ENCODE measurements at regions not wholly inside any gene's neighbourhood (a gene's known extent, or its start where the extent isn't known, plus 50 kb on each side); places are given as distances from the start of the nearest gene placed in this dataset.
"Not testable (repeated sequence)": the region's sequence is repeated elsewhere in the genome, so short reads cannot be mapped to it uniquely, and the experiment has no call there.

- TF ChIP-seq CTCF (IDR thresholded peaks at IDR 0.05; ENCODE audit: low read length, missing control alignments) = no peak
- no peak for DNase-seq (ENCODE audit: low read depth)
- H3K4me3 ChIP-seq (replicated peaks; ENCODE audit: low read depth, low read length) = no peak overlapping the region
Measured at GRCh38 chr14:30389877-30390385, 169.0 kb upstream of the G2E3 start.

GRCh38 chr14:30395065-30395464, 163.9 kb upstream of the G2E3 start:
- TF ChIP-seq CTCF (IDR thresholded peaks at IDR 0.05; ENCODE audit: low read length, missing control alignments) = no peak
- no peak overlapping the region for H3K4me3 ChIP-seq (replicated peaks; ENCODE audit: low read depth, low read length)
- DNase-seq (ENCODE audit: low read depth) = no peak

DNA sequence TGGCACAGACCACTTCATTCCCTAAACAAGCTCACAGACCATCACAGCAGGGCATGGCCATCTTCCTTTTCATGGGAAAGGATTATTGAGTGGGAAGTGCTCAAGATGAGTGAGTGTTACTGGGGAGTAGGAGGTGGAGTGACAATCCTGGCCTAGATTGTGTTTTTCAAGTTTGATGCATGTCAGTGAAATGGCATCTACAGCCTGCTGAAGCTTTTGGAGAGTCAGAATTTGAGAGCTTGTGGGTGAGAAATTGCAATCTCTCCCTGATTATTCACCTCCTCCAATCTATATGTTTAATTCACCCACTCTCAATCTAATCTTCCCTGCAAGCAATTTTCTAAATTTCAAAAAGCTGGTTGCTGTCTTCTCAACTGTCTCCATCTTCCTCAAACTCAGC, 156.1 kb upstream of the G2E3 start:
- DNase-seq (ENCODE audit: low read depth) = no peak
- TF ChIP-seq CTCF (IDR thresholded peaks at IDR 0.05; ENCODE audit: low read length, missing control alignments) = no peak
- no peak overlapping the region for H3K4me3 ChIP-seq (replicated peaks; ENCODE audit: low read depth, low read length)

DNA sequence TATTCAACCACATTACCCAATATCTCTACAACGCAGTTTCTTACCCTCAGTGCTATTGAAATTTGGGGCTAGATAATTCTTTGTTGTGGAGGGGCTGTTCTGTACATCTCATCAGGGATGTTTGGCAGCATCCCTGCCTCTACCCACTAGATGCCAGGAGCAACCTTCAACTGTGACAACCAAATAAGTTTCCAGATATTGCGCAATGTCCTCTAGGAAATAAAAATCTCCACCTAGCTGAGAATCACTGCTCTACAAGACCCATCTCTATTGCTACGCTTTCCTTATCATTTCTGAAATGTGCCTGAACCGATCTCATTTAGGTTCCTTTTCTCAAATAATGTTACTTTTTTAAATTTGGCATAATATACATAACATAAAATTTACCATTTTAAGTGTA, 155.2 kb upstream of the G2E3 start:
- TF ChIP-seq CTCF (IDR thresholded peaks at IDR 0.05; ENCODE audit: low read length, missing control alignments) = no peak
- no peak overlapping the region for H3K4me3 ChIP-seq (replicated peaks; ENCODE audit: low read depth, low read length)
- DNase-seq (ENCODE audit: low read depth) = no peak

- H3K4me3 ChIP-seq (replicated peaks; ENCODE audit: low read depth, low read length); DNase-seq (ENCODE audit: low read depth): not testable (repeated sequence)
Measured at GRCh38 chr14:30409508-30410015, 149.4 kb upstream of the G2E3 start.

DNA sequence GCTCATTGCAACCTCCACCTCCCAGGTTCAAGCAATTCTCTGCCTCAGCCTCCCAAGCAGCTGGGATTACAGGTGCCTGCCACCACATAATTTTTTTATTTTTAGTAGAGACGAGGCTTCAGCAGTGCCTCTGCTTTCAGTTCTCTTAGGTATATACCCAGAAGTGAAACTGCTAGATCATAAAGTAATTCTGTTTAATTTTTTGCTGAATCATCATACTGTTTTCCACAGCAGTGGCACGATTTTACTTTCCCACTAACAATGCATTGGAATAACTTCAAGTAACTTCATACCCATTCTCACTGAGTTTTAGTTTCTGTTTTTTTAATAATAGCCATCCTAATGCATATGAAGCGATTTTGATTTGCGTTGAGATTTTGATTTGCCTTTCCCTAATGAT, 148.0 kb upstream of the G2E3 start:
- no peak for TF ChIP-seq CTCF (IDR thresholded peaks at IDR 0.05; ENCODE audit: low read length, missing control alignments)
- H3K4me3 ChIP-seq (replicated peaks; ENCODE audit: low read depth, low read length) = no peak overlapping the region
- no peak for DNase-seq (ENCODE audit: low read depth)

DNA sequence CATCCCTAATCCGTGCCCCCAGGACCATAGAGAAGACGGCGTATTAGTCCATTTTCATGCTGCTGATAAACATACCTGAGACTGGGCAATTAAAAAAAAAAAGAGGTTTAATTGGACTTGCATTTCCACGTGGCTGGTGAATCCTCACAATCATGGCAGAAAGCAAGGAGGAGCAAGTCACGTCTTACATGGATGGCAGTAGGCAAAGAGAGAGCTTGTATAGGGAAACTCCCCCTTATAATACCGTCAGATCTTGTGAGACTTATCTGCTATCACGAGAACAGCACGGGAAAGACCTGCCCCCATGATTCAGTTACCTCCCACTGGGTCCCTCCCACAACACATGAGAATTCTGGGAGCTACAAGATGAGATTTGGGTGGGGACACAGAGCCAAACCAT, 145.8 kb upstream of the G2E3 start:
- not testable (repeated sequence) for DNase-seq (ENCODE audit: low read depth); H3K4me3 ChIP-seq (replicated peaks; ENCODE audit: low read depth, low read length)

- TF ChIP-seq CTCF (IDR thresholded peaks at IDR 0.05; ENCODE audit: low read length, missing control alignments) = no peak
- H3K4me3 ChIP-seq (replicated peaks; ENCODE audit: low read depth, low read length) = no peak overlapping the region
- DNase-seq (ENCODE audit: low read depth) = peak; percentile 13
Measured at GRCh38 chr14:30417121-30417520, 141.8 kb upstream of the G2E3 start.

All from fibroblast of pulmonary artery (primary cell).